NB4 (cell line): ENCODE measurements at regions not wholly inside any gene's neighbourhood (a gene's known extent, or its start where the extent isn't known, plus 50 kb on each side); places are given as distances from the start of the nearest gene placed in this dataset.
A peak's percentile ranks its signal among the peaks of the same experiment; 100 is the strongest.

Source experiments
- DNase-seq: peaks from one replicate; pipeline ENCODE4 v3.0.0; 2010; ENCODE audit warnings: low read depth
- H3K4me3 ChIP-seq: one replicate; pipeline ENCODE4 v1.5.1; 2011; ENCODE audit warnings: mild to moderate bottlenecking, low read depth, low read length, moderate library complexity
- MYC ChIP-seq: IDR thresholded peaks from 2 replicates; pipeline ENCODE4 v1.6.1; 2011; ENCODE audit warnings: low read depth, low read length
- POLR2A ChIP-seq: IDR thresholded peaks from 2 replicates; pipeline ENCODE4 v1.6.1; 2011; ENCODE audit warnings: mild to moderate bottlenecking; ENCODE audit not compliant: insufficient read length; ENCODE audit errors: extremely low read depth
- TF ChIP-seq, protein P1 (sequence below): IDR thresholded peaks from one replicate; pipeline ENCODE4 v1.5.1; 2012; ENCODE audit warnings: low read depth, low read length
- TF ChIP-seq, protein P2 (sequence below): IDR thresholded peaks from 2 replicates; pipeline ENCODE4 v1.6.1; 2011; ENCODE audit warnings: low read depth, low read length

DNA sequence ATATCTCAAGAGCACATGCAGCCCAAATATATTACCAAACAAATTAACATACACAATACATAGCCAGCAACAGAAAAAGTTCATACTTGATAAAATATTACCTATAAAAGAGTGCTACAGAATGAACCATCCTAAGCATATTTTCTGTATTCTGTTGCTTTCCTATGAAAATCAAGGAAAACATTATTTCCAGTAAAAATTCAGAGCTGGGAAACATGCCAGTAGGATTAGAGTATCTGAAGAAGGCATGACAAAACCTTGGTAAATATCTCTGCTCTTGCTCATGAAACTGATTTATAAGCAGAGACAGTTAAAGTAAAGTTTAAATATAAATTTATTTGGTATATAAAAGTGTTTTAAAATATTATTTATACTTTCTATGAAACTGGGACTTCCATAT, 599.7 kb downstream of the ARAP2 start:
- DNase-seq = no peak
- H3K4me3 ChIP-seq = no peak overlapping the region
- TF ChIP-seq MYC (no peak), POLR2A (no peak)
- TF ChIP-seq, protein P1, sequence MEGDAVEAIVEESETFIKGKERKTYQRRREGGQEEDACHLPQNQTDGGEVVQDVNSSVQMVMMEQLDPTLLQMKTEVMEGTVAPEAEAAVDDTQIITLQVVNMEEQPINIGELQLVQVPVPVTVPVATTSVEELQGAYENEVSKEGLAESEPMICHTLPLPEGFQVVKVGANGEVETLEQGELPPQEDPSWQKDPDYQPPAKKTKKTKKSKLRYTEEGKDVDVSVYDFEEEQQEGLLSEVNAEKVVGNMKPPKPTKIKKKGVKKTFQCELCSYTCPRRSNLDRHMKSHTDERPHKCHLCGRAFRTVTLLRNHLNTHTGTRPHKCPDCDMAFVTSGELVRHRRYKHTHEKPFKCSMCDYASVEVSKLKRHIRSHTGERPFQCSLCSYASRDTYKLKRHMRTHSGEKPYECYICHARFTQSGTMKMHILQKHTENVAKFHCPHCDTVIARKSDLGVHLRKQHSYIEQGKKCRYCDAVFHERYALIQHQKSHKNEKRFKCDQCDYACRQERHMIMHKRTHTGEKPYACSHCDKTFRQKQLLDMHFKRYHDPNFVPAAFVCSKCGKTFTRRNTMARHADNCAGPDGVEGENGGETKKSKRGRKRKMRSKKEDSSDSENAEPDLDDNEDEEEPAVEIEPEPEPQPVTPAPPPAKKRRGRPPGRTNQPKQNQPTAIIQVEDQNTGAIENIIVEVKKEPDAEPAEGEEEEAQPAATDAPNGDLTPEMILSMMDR = no peak
- TF ChIP-seq, protein P2, sequence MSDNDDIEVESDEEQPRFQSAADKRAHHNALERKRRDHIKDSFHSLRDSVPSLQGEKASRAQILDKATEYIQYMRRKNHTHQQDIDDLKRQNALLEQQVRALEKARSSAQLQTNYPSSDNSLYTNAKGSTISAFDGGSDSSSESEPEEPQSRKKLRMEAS = no peak

DNA sequence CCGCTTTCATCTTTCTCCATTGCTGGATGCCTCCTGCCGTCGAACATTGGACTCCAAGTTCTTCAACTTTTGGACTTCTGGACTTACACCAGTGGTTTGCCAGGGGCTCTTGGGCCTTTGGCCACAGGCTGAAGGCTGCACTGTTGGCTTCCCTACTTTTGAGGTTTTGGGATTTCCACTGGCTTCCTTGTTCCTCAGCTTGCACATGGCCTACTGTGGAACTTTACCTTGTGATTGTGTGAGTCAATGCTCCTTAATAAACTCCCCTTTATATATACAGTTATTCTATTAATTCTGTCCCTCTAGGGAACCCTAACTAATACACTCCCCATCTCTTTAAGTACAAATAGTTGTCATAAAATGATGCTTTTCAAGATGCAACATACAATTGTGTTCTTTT, 595.3 kb downstream of the ARAP2 start:
- H3K4me3 ChIP-seq = no peak overlapping the region
- TF ChIP-seq, protein P2 = no peak
- no peak for TF ChIP-seq POLR2A
- no peak for TF ChIP-seq MYC
- TF ChIP-seq, protein P1 = no peak
- no peak for DNase-seq

DNA sequence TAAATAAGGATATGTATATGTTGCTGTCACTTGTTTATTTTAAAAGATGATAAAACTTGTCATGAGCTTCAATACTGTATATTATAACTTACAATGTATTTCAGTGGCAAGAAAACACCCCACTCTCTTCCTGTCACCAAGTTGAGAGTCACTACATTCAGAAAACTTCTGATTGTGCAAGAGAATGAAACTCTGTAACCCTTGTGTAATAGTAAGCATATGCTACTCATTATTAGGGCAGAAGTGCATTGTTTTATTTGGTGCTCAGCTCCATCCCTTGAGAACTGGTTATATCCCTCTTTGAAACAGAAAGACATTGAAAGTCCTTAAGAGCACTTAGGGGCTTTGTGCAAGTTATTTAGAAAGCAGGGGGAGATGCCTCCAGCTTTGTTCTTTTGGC, 594.5 kb downstream of the ARAP2 start:
- peak; percentile 15 for DNase-seq
- TF ChIP-seq, protein P1 = no peak
- TF ChIP-seq, protein P2 = no peak
- TF ChIP-seq POLR2A = no peak
- TF ChIP-seq MYC = no peak

DNA sequence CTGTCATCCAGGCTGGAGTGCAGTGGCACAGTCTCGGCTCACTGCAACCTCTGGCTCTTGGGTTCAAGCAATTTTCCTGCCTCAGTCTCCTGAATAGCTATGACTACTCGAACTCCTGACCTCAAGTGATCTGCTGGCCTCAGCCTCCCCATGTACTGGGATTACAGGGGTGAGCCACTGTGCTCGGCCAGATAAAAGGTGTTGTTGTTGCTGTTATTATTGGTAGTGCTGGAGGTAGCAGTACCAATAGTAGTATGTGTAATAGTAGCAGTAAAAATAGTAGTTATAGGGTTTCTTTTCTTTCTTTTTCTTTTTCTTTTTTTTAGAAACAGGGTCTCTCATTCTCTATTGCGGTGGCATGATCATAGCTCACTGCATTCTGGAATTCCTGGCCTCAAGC, 592.1 kb downstream of the ARAP2 start:
- TF ChIP-seq POLR2A = no peak
- TF ChIP-seq, protein P1 = no peak
- TF ChIP-seq MYC = no peak
- TF ChIP-seq, protein P2 = no peak
- no peak for DNase-seq
- H3K4me3 ChIP-seq = no peak overlapping the region

More for the DNA sequence above, 594.5 kb downstream of the ARAP2 start:
- H3K4me3 ChIP-seq = no peak overlapping the region

DNA sequence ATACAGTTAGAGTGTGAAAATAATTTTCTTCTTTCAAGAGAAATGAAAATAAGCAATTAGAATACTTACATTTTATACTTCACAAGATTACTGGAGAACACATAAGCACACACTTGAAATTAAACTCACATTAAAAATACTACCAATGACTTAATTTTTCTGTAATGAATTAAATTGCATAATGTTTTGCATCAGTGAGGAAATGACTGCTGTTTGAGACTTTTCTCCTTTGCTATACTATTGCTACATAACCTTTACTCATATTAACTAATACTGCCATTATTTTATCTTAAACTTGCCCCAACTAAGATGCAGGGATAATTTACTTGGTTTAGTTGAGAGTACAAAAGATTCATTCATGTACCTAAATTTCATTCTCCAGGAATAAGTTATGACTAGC, 590.9 kb downstream of the ARAP2 start:
- DNase-seq = no peak
- H3K4me3 ChIP-seq = no peak overlapping the region
- TF ChIP-seq, protein P1 = no peak
- TF ChIP-seq POLR2A (no peak), MYC (no peak)
- TF ChIP-seq, protein P2 = no peak

DNA sequence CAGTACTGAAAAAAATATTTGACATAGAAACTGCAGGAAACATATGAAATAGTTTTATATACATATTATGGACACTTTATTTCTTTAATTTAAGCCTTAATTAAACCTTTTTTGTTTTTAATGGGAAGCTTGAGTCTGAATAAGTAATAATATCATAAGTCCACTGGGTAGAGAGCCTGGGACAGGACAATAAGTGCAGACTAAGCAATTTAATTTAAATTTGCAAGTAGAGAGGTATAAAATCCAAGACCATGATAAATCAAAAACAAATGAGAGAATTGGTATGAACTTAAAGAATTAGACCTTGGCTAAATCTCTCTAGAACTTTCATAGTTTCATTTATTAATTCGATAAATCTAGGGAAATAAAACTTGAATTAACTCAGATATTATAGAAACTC, 571.2 kb downstream of the ARAP2 start:
- H3K4me3 ChIP-seq = no peak overlapping the region
- TF ChIP-seq, protein P2 = no peak
- TF ChIP-seq, protein P1 = no peak
- no peak for TF ChIP-seq POLR2A
- TF ChIP-seq MYC = no peak
- no peak for DNase-seq
